Thoracic aorta (tissue), 2 donors: ENCODE measurements at regions not wholly inside any gene's neighbourhood (a gene's known extent, or its start where the extent isn't known, plus 50 kb on each side); places are given as distances from the start of the nearest gene placed in this dataset.

Source experiments
- ATAC-seq: fragments of 150-250 bp; one replicate; pipeline ENCODE4 v1.8.0; 2017; ENCODE audit warnings: low read depth; ENCODE audit not compliant: insufficient number of reproducible peaks, low FRiP score
- DNase-seq: peaks from one replicate; pipeline ENCODE4 v3.0.0-alpha.2; 2020; ENCODE audit warnings: low spot score
- H3K27ac ChIP-seq, 2 donors: fragments of 200-600 bp; sonication (generic); 1 replicate in 1 of 2; 2 replicates in 1 of 2; pipeline ENCODE4 v1.5.1; 2016; ENCODE audit warnings: mild to moderate bottlenecking in 2 of 2, moderate library complexity in 2 of 2
- H3K27me3 ChIP-seq: fragments of 200-600 bp; sonication (generic); replicated peaks from 2 replicates; pipeline ENCODE4 v1.6.0; 2016; ENCODE audit warnings: mild to moderate bottlenecking; ENCODE audit not compliant: insufficient read depth
- H3K36me3 ChIP-seq: fragments of 200-600 bp; sonication (generic); one replicate; pipeline ENCODE4 v1.5.1; 2016
- H3K4me1 ChIP-seq, 2 donors: fragments of 200-600 bp; sonication (generic); 1 replicate in 1 of 2; 2 replicates in 1 of 2; pipeline versions ENCODE4 v1.5.1 to v1.6.0; 2016; ENCODE audit warnings: low read depth in 2 of 2, mild to moderate bottlenecking in 1 of 2; ENCODE audit not compliant: control insufficient read depth in 1 of 2
- H3K4me3 ChIP-seq: fragments of 200-600 bp; sonication (generic); 2 replicates; pipeline ENCODE4 v1.5.1; 2016; ENCODE audit warnings: mild to moderate bottlenecking
- H3K9me3 ChIP-seq: fragments of 200-600 bp; sonication (generic); 2 replicates; pipeline ENCODE4 v1.5.1; 2016
- TF ChIP-seq, protein P1 (sequence below): fragments of 200-600 bp; sonication (generic); IDR thresholded peaks from one replicate; pipeline ENCODE4 v1.5.1; 2019; ENCODE audit warnings: antibody characterized with exemption

GRCh38 chr20:22438926-22439325, 145.4 kb downstream of the FOXA2 start:
- no peak overlapping the region for H3K4me3 ChIP-seq
- H3K27me3 ChIP-seq, result no peaks in the 10 kb centered on the region
- ATAC-seq (no peak), DNase-seq (no peak)
- H3K36me3 ChIP-seq, result no peaks in the 10 kb centered on the region
- no peak overlapping the region for H3K27ac ChIP-seq
- no peaks in the 10 kb centered on the region for H3K4me1 ChIP-seq
- no peaks in the 10 kb centered on the region for H3K9me3 ChIP-seq
- TF ChIP-seq, protein P1, sequence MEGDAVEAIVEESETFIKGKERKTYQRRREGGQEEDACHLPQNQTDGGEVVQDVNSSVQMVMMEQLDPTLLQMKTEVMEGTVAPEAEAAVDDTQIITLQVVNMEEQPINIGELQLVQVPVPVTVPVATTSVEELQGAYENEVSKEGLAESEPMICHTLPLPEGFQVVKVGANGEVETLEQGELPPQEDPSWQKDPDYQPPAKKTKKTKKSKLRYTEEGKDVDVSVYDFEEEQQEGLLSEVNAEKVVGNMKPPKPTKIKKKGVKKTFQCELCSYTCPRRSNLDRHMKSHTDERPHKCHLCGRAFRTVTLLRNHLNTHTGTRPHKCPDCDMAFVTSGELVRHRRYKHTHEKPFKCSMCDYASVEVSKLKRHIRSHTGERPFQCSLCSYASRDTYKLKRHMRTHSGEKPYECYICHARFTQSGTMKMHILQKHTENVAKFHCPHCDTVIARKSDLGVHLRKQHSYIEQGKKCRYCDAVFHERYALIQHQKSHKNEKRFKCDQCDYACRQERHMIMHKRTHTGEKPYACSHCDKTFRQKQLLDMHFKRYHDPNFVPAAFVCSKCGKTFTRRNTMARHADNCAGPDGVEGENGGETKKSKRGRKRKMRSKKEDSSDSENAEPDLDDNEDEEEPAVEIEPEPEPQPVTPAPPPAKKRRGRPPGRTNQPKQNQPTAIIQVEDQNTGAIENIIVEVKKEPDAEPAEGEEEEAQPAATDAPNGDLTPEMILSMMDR, result no peak

DNA sequence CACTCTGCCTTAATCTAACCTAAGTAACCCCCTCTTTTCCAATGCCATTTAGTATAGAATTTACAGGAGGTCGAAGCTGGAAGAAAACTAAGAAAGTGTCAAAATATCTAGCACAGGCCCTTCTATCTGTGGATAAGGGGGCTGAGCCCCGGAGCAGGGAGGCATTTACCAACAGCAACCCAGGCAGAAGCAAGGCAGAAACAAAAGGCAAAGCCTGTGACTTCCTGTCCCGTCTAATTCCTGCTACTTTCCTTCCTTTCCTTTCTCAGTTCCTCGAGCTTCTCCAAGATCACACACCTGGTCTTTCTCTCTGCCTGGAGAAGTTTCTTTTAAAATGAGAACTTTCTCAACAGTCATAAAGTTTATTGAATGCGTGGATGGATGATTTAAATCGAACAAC, 146.0 kb downstream of the FOXA2 start:
- no peak overlapping the region for H3K27ac ChIP-seq
- H3K4me3 ChIP-seq, result no peak overlapping the region
- H3K27me3 ChIP-seq, result no peaks in the 10 kb centered on the region
- no peaks in the 10 kb centered on the region for H3K4me1 ChIP-seq
- TF ChIP-seq, protein P1, result no peak
- ATAC-seq (no peak), DNase-seq (no peak)
- H3K9me3 ChIP-seq, result no peaks in the 10 kb centered on the region
- H3K36me3 ChIP-seq, result no peaks in the 10 kb centered on the region

DNA sequence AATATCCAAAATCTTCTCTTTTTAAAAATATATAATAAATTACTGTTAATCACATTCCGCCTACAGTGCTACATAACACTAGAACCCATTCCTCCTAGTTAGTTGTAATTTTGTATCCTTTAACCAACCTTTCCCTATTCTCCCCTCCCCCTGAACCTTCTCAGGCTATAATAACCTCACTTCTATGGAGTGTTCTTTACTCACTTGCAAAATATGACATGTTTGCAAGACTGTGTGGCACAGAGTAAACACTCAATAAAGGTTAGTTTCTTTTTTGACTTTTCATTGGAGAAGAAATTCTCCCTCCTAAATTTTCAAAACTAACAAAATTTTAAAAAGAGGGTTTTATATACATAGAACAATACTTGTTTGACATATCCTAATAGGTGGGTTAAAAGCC, 147.0 kb downstream of the FOXA2 start:
- Histone ChIP-seq H3K36me3 (no peaks in the 10 kb centered on the region), H3K4me1 (no peaks in the 10 kb centered on the region), H3K4me3 (no peak overlapping the region), H3K27ac (no peak overlapping the region), H3K9me3 (no peaks in the 10 kb centered on the region), H3K27me3 (no peaks in the 10 kb centered on the region)
- TF ChIP-seq, protein P1, result no peak
- DNase-seq (no peak), ATAC-seq (no peak)

DNA sequence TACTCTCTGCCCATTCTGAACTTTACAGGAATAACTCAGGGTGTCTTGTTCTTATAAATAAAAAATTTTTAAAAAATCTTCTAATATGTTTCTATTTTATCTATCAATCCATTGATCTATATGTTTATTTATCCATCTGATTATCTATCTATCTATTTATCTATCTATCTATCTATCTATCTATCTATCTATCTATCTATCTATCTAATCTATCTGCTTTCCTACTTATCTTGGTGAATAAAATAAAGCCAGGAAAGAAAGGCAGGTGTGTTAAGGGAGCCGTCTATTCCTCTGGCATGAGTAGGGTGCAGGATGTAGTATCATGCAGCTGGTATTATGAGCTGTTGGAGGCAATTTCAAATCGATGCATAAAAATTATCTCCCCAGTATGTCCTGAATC, 153.0 kb downstream of the FOXA2 start:
- no peak overlapping the region for H3K27ac ChIP-seq
- TF ChIP-seq, protein P1, result no peak
- peaks cover 0 to 29% of the 10 kb centered on the region in 2 donors for H3K4me1 ChIP-seq
- H3K27me3 ChIP-seq, result no peaks in the 10 kb centered on the region
- H3K36me3 ChIP-seq, result no peaks in the 10 kb centered on the region
- no peaks in the 10 kb centered on the region for H3K9me3 ChIP-seq
- no peak overlapping the region for H3K4me3 ChIP-seq
- no peak for ATAC-seq
- no peak for DNase-seq

GRCh38 chr20:22430746-22431168, 153.6 kb downstream of the FOXA2 start:
- TF ChIP-seq, protein P1, result no peak
- ATAC-seq (no peak), DNase-seq (no peak)
- Histone ChIP-seq H3K9me3 (no peaks in the 10 kb centered on the region), H3K27me3 (no peaks in the 10 kb centered on the region), H3K36me3 (no peaks in the 10 kb centered on the region), H3K4me1 (peaks cover 0 to 29% of the 10 kb centered on the region in 2 donors), H3K27ac (no peak overlapping the region), H3K4me3 (no peak overlapping the region)
